T-cell (primary cell): ENCODE measurements at regions not wholly inside any gene's neighbourhood (a gene's known extent, or its start where the extent isn't known, plus 50 kb on each side); places are given as distances from the start of the nearest gene placed in this dataset.

Source experiments
- ATAC-seq, 4 experiments: fragments of 200-7000 bp in 3 of 4; fragments of 150-1000 bp in 1 of 4; cut with Tn5 transposase; replicated peaks in 1 of 4; 1 replicate in 3 of 4; 2 replicates in 1 of 4; pipeline ENCODE4 v1.10.0; 2021; ENCODE audit warnings: moderate library complexity in 3 of 4, mild to moderate bottlenecking in 2 of 4, moderate number of reproducible peaks in 1 of 4
- CTCF ChIA-PET, 2 donors: fragments of 300-600 bp; sonication (Branson Sonifier 250); formaldehyde crosslinking; loops; one replicate each; lab custom pipeline; 2022; ENCODE audit warnings: antibody characterized with exemption in 2 of 2; lab: Charles Lee
- POLR2A ChIA-PET, 2 donors: fragments of 300-600 bp; sonication (Branson Sonifier 250); formaldehyde crosslinking; loops; one replicate each; lab custom pipeline; 2022; ENCODE audit warnings: antibody characterized with exemption in 2 of 2; lab: Charles Lee
- DNase-seq, 35 experiments: peaks; one replicate each; pipeline versions ENCODE4 v3.0.0 to v3.0.0-alpha.2; 2013 to 2023
- H3K27ac ChIP-seq: one replicate; pipeline ENCODE4 v1.5.1; 2013; ENCODE audit warnings: low read length
- H3K27me3 ChIP-seq, 2 experiments: replicated peaks in 1 of 2; 1 replicate in 1 of 2; 2 replicates in 1 of 2; pipeline versions ENCODE4 v1.6.1 to v1.7.0; 2013; ENCODE audit warnings: low read length in 1 of 2, mixed read lengths in 1 of 2; ENCODE audit not compliant: control insufficient read depth in 2 of 2, insufficient read depth in 2 of 2; ENCODE audit errors: extremely low read depth in 1 of 2
- H3K36me3 ChIP-seq, 2 donors: 1 replicate in 1 of 2; 2 replicates in 1 of 2; pipeline versions ENCODE4 v1.6.1 to v1.7.0; 2013; ENCODE audit warnings: low read length in 1 of 2; ENCODE audit not compliant: control insufficient read depth in 2 of 2, insufficient read depth in 1 of 2; ENCODE audit errors: extremely low read depth in 1 of 2
- H3K4me1 ChIP-seq, 2 experiments: 1 replicate in 1 of 2; 2 replicates in 1 of 2; pipeline versions ENCODE4 v1.6.1 to v1.7.0; 2013; ENCODE audit warnings: low read length in 2 of 2, mixed read lengths in 1 of 2; ENCODE audit not compliant: insufficient read depth in 2 of 2, control insufficient read depth in 1 of 2; ENCODE audit errors: extremely low read depth in 1 of 2
- H3K4me3 ChIP-seq, 2 donors: 1 replicate in 1 of 2; 2 replicates in 1 of 2; pipeline versions ENCODE4 v1.5.1 to v1.7.0; 2013; ENCODE audit warnings: mild to moderate bottlenecking in 2 of 2, low read length in 1 of 2, moderate library complexity in 1 of 2; ENCODE audit not compliant: control insufficient read depth in 1 of 2; ENCODE audit errors: extremely low read depth in 1 of 2
- H3K9me3 ChIP-seq: 2 replicates; pipeline ENCODE4 v1.7.0; 2013
- H3K27ac Mint-ChIP-seq, 2 donors: one replicate each; pipeline ENCODE4 v1.8.0; 2020 to 2021; ENCODE audit warnings: mild to moderate bottlenecking in 2 of 2, mixed read lengths in 2 of 2
- H3K27me3 Mint-ChIP-seq, 2 donors: one replicate each; pipeline ENCODE4 v1.8.0; 2021 to 2022; ENCODE audit warnings: mixed read lengths in 2 of 2
- H3K36me3 Mint-ChIP-seq: one replicate; pipeline ENCODE4 v1.8.0; 2021; ENCODE audit warnings: mixed read lengths
- H3K4me1 Mint-ChIP-seq, 3 donors: one replicate each; pipeline ENCODE4 v1.8.0; 2020 to 2022; ENCODE audit warnings: mixed read lengths in 3 of 3, mild to moderate bottlenecking in 1 of 3
- H3K4me3 Mint-ChIP-seq, 3 donors: one replicate each; pipeline ENCODE4 v1.8.0; 2020 to 2022; ENCODE audit warnings: mild to moderate bottlenecking in 3 of 3, mixed read lengths in 3 of 3, moderate library complexity in 3 of 3
- H3K9me3 Mint-ChIP-seq, 3 donors: one replicate each; pipeline ENCODE4 v1.8.0; 2020 to 2022; ENCODE audit warnings: mixed read lengths in 3 of 3
- WGBS: methylation state at CpG from one replicate; pipeline ENCODE4 v1.1.5; 2013; ENCODE audit warnings: missing lambda C conversion rate; ENCODE audit not compliant: insufficient coverage; 5-methylcytosine and 5-hydroxymethylcytosine counted together

DNA sequence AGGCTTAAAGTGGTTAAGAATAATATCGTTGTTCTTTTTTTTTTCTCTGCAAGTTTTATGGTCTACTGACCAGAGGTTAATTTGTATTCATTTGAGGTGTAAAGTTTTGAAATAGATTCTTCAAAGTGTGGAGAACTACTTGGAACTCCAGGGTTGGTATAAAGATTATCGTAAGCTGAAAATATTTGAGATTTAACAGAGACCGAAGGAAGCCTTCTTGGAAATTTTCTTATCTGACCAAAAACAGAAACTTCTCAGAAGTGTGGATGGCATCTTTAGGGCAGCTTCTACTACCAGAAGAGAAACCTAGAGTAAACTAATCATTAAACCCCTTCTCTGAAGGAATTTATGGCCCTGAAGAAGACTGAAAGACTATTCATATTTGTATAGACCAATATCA is 206.8 kb upstream of the MON1B start:
- H3K36me3 ChIP-seq: no peaks in the 10 kb centered on the region
- ChIA-PET POLR2A (no interaction called here), CTCF (no interaction called here)
- no peaks in the 10 kb centered on the region for H3K27me3 ChIP-seq
- no peak overlapping the region for H3K4me3 ChIP-seq
- no peak overlapping the region for H3K27ac ChIP-seq
- Mint-ChIP-seq H3K4me3 (no peak overlapping the region), H3K9me3 (peaks cover 0 to 5% (median 4%) of the 10 kb centered on the region in 3 donors), H3K27me3 (no peaks in the 10 kb centered on the region), H3K36me3 (no peaks in the 10 kb centered on the region), H3K4me1 (no peaks in the 10 kb centered on the region), H3K27ac (no peak overlapping the region)
- H3K4me1 ChIP-seq: no peaks in the 10 kb centered on the region
- WGBS: no CpG with 5 or more reads among the region's 3 CpGs
- H3K9me3 ChIP-seq: no peaks in the 10 kb centered on the region
- no peak for DNase-seq
- ATAC-seq: no peak

DNA sequence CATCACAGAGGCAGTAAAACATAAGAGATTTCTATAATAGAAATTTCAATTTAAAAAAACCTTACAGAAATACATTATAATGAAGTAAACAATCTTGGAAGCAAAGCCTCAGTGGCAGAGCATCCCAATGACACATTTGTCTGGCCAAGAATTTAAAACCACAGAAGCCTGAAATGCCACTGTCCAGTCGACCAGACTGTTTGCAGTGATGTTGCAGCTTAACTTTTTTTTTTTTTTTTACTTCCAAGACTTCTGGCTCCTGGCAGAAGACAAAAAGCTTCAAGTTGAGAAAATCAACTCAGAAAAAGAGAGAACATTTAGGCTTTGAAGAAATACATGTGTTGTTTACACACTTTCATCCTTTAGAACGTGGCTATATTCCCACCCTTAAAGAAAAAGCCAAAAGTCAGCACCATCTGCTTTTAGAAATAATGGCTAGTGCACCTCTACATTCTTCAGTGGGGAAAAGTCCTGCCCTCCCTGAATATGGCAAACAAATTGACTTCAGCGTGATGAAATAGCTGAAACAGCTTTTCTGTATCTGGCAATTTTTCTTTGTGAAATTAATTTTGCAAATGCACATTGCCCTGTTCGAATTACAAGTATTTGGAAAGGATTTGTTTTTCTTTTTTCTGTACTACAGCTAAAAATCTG is 205.5 kb upstream of the MON1B start:
- no peak overlapping the region for H3K4me3 ChIP-seq
- POLR2A ChIA-PET: no interaction called here
- H3K4me1 ChIP-seq: no peaks in the 10 kb centered on the region
- H3K27ac Mint-ChIP-seq: no peak overlapping the region
- no peak for DNase-seq
- CTCF ChIA-PET: no interaction called here
- H3K4me1 Mint-ChIP-seq: no peaks in the 10 kb centered on the region
- H3K27ac ChIP-seq: no peak overlapping the region
- WGBS: no CpG with 5 or more reads among the region's 4 CpGs
- no peaks in the 10 kb centered on the region for H3K36me3 ChIP-seq
- H3K27me3 Mint-ChIP-seq: no peaks in the 10 kb centered on the region
- peaks cover 0 to 8% (median 5%) of the 10 kb centered on the region in 3 donors for H3K9me3 Mint-ChIP-seq
- no peaks in the 10 kb centered on the region for H3K36me3 Mint-ChIP-seq
- no peaks in the 10 kb centered on the region for H3K9me3 ChIP-seq
- ATAC-seq: no peak
- H3K27me3 ChIP-seq: no peaks in the 10 kb centered on the region
- H3K4me3 Mint-ChIP-seq: no peak overlapping the region

- WGBS: no CpG with 5 or more reads among the region's 2 CpGs
- ATAC-seq (no peak), DNase-seq (no peak)
- Histone ChIP-seq H3K4me3 (no peak overlapping the region), H3K9me3 (no peaks in the 10 kb centered on the region), H3K4me1 (no peaks in the 10 kb centered on the region), H3K27me3 (no peaks in the 10 kb centered on the region), H3K27ac (no peak overlapping the region), H3K36me3 (no peaks in the 10 kb centered on the region)
- no peak overlapping the region for H3K27ac Mint-ChIP-seq
- no peaks in the 10 kb centered on the region for H3K36me3 Mint-ChIP-seq
- POLR2A ChIA-PET: interaction anchor here in 1 of 2 donors (0.5 kb wide), 1 partner anchor 10 kb away, joined by 4 read pairs; no protein-coding TSS in a partner anchor
- H3K9me3 Mint-ChIP-seq: peaks cover 0 to 12% (median 5%) of the 10 kb centered on the region in 3 donors
- no peaks in the 10 kb centered on the region for H3K4me1 Mint-ChIP-seq
- CTCF ChIA-PET: no interaction called here
- H3K27me3 Mint-ChIP-seq: no peaks in the 10 kb centered on the region
- no peak overlapping the region for H3K4me3 Mint-ChIP-seq
Observed at GRCh38 chr16:76988526-76988925, 202.5 kb upstream of the MON1B start.

GRCh38 chr16:77002644-77003043 is 188.3 kb upstream of the MON1B start:
- Histone ChIP-seq H3K27ac (no peak overlapping the region), H3K36me3 (no peaks in the 10 kb centered on the region), H3K27me3 (no peaks in the 10 kb centered on the region), H3K4me1 (no peaks in the 10 kb centered on the region), H3K9me3 (no peaks in the 10 kb centered on the region), H3K4me3 (no peak overlapping the region)
- CTCF ChIA-PET: no interaction called here
- H3K27me3 Mint-ChIP-seq: no peaks in the 10 kb centered on the region
- no peaks in the 10 kb centered on the region for H3K36me3 Mint-ChIP-seq
- POLR2A ChIA-PET: no interaction called here
- WGBS: 76% methylated on average over 2 of the region's 4 CpGs
- no peak overlapping the region for H3K4me3 Mint-ChIP-seq
- DNase-seq: no peak
- ATAC-seq: no peak
- no peak overlapping the region for H3K27ac Mint-ChIP-seq
- no peaks in the 10 kb centered on the region for H3K4me1 Mint-ChIP-seq
- H3K9me3 Mint-ChIP-seq: peaks cover 0 to 9% (median 0%) of the 10 kb centered on the region in 3 donors

- no peak overlapping the region for H3K27ac Mint-ChIP-seq
- Histone ChIP-seq H3K4me1 (no peaks in the 10 kb centered on the region), H3K9me3 (no peaks in the 10 kb centered on the region), H3K36me3 (no peaks in the 10 kb centered on the region), H3K4me3 (no peak overlapping the region), H3K27me3 (no peaks in the 10 kb centered on the region), H3K27ac (no peak overlapping the region)
- ATAC-seq: no peak
- DNase-seq: no peak
- no peaks in the 10 kb centered on the region for H3K4me1 Mint-ChIP-seq
- H3K9me3 Mint-ChIP-seq: peaks cover 9 to 10% (median 9%) of the 10 kb centered on the region in 3 donors
- CTCF ChIA-PET: no interaction called here
- no peaks in the 10 kb centered on the region for H3K36me3 Mint-ChIP-seq
- WGBS: 75% methylated on average over 2 of the region's 6 CpGs
- H3K4me3 Mint-ChIP-seq: no peak overlapping the region
- POLR2A ChIA-PET: interaction anchor here in 1 of 2 donors (0.9 kb wide), 1 partner anchor 17 kb away, joined by 3 read pairs; no protein-coding TSS in a partner anchor
- H3K27me3 Mint-ChIP-seq: no peaks in the 10 kb centered on the region
Observed at GRCh38 chr16:77009453-77009852, 181.5 kb upstream of the MON1B start.

DNA sequence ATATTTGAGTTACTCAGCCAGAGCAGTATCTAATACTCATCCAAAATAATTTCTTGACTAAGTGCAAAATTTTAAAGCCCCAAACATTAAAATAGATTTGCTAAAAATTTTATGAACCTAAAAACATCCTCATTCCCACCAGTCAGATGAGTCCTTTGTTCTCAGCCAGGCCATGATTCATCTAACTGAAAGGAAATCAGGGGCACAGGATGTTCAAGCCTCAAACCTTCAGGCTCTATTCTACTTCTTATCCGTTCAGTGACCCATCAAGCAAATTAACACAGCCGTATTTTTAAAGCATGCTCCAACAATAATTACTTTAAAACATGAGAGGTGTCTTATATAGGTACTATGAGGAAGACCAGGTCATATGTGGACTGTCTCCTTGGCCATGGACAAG is 176.5 kb upstream of the MON1B start:
- H3K4me1 ChIP-seq: no peaks in the 10 kb centered on the region
- H3K27me3 ChIP-seq: no peaks in the 10 kb centered on the region
- peaks cover 6 to 9% (median 8%) of the 10 kb centered on the region in 3 donors for H3K9me3 Mint-ChIP-seq
- no peaks in the 10 kb centered on the region for H3K4me1 Mint-ChIP-seq
- H3K27ac ChIP-seq: no peak overlapping the region
- no peak overlapping the region for H3K27ac Mint-ChIP-seq
- H3K4me3 ChIP-seq: no peak overlapping the region
- no peak overlapping the region for H3K4me3 Mint-ChIP-seq
- no peaks in the 10 kb centered on the region for H3K9me3 ChIP-seq
- ChIA-PET POLR2A (no interaction called here), CTCF (no interaction called here)
- peaks cover 0 to 1% of the 10 kb centered on the region in 2 donors for H3K27me3 Mint-ChIP-seq
- ATAC-seq (no peak), DNase-seq (no peak)
- no CpG with 5 or more reads among the region's 2 CpGs for WGBS
- H3K36me3 ChIP-seq: no peaks in the 10 kb centered on the region
- H3K36me3 Mint-ChIP-seq: no peaks in the 10 kb centered on the region
